ENCODE measurements at regions not wholly inside any gene's neighbourhood (a gene's known extent, or its start where the extent isn't known, plus 50 kb on each side); places are given as distances from the start of the nearest gene placed in this dataset.
"Not testable (repeated sequence)": the region's sequence is repeated elsewhere in the genome, so short reads cannot be mapped to it uniquely, and the experiment has no call there.

DNA sequence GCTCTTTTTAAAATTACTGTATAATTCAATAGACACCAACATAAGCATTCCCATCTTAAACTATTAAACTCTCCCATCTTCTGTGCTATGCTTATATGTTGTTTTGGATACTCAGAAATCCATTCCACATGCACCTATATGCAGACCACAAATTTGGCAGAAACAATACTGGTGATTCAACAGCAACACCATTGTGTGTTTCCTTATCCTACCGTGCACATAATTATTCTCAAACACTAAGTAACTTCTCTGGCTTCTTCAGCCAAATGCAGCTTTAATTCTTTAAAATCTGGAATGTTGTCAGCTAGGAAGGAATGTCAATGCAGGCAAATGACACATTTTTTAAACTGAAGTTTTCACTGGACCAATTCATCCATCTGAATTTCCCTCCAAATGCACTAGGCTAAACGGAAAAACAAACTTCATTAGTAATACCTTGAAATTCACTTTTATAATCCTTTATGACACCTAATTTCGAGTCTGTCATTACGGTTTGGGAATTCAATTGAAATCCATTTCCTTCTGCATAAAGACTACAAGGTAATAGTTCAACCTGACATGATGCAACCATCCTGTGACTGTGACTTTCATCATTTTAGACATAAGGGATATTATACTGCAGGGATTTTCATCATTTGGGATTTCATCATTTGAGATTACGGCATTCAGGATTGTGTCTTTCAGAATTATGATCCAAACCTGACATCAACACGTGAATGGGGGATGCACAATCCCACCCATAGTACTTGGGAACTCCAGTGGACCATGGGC, 308.5 kb downstream of the LTN1 start:
- TF ChIP-seq, protein P1, sequence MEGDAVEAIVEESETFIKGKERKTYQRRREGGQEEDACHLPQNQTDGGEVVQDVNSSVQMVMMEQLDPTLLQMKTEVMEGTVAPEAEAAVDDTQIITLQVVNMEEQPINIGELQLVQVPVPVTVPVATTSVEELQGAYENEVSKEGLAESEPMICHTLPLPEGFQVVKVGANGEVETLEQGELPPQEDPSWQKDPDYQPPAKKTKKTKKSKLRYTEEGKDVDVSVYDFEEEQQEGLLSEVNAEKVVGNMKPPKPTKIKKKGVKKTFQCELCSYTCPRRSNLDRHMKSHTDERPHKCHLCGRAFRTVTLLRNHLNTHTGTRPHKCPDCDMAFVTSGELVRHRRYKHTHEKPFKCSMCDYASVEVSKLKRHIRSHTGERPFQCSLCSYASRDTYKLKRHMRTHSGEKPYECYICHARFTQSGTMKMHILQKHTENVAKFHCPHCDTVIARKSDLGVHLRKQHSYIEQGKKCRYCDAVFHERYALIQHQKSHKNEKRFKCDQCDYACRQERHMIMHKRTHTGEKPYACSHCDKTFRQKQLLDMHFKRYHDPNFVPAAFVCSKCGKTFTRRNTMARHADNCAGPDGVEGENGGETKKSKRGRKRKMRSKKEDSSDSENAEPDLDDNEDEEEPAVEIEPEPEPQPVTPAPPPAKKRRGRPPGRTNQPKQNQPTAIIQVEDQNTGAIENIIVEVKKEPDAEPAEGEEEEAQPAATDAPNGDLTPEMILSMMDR (IDR thresholded peaks at IDR 0.05; ENCODE audit: low read depth, low read length, missing control alignments): no peak
- DNase-seq (ENCODE audit: extremely low read depth, low read depth): no peak
- H3K4me3 ChIP-seq (replicated peaks; ENCODE audit: low read depth, low read length): no peak overlapping the region

DNA sequence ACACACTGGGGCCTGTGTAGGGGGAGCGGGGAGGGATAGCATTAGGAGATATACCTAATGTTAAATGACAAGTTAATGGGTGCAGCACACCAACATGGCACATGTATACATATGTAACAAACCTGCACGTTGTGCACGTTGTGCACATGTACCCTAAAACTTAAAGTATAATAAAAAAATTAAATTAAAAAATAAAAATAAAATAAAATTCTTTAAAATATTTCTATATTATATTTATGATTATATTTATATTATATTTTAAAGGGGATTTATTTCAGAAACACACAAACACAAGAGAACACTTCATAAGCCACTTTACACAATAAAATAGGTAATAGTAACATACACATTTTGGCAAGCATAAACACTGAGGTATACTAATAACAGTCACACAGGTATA, 309.8 kb downstream of the LTN1 start:
- DNase-seq (ENCODE audit: extremely low read depth, low read depth); H3K4me3 ChIP-seq (replicated peaks; ENCODE audit: low read depth, low read length): not testable (repeated sequence)

DNA sequence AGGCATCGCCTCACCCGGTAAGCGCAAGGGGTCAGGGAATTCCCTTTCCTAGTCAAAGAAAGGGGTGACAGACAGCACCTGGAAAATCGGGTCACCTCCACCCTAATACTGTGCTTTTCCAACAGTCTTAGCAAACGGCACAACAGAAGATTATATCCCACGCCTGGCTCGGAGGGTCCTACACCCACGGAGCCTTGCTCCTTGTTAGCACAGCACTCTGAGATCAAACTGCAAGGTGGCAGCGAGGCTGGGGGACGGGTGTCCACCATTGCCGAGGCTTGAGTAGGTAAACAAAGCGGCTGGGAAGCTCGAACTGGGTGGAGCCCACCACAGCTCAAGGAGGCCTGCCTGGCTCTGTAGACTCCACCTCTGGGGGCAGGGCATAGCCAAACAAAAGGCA, 315.6 kb downstream of the LTN1 start:
- H3K4me3 ChIP-seq (replicated peaks; ENCODE audit: low read depth, low read length); DNase-seq (ENCODE audit: extremely low read depth, low read depth): not testable (repeated sequence)

DNA sequence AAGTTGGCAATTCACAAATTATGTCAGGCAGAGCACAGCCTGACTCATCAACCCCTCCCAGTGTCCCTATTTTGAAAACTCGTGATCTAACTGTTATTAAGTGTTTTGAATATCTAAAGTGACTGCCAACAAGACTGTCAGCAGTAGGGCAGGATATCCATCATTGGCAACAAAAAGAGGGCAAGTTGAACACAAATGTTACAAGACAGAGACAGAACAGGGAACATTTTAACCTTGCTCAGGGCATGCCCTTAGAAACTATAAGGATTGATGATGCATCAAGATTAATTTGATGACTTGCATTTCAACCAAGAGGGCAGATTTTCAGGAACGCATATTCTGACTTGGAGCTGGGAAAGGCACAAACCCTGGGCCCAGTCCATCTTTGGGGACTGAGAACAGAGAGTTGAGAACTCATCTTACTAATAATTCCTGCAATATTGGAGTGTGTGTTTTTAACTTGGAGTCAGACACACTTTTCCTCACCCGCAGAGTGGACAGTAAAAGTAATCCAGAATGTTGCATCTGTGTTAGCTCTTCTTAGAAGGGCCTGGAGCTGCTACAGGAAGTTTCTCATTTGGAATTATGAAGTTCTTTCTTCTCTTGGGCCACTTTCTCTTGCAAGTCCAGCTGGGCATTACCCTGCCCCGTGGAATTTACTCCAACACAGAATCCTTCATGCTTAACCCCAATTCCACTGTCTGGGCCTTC, 317.2 kb downstream of the LTN1 start:
- no peak overlapping the region for H3K4me3 ChIP-seq (replicated peaks; ENCODE audit: low read depth, low read length)
- TF ChIP-seq, protein P1 (IDR thresholded peaks at IDR 0.05; ENCODE audit: low read depth, low read length, missing control alignments): no peak
- DNase-seq (ENCODE audit: extremely low read depth, low read depth): no peak

DNA sequence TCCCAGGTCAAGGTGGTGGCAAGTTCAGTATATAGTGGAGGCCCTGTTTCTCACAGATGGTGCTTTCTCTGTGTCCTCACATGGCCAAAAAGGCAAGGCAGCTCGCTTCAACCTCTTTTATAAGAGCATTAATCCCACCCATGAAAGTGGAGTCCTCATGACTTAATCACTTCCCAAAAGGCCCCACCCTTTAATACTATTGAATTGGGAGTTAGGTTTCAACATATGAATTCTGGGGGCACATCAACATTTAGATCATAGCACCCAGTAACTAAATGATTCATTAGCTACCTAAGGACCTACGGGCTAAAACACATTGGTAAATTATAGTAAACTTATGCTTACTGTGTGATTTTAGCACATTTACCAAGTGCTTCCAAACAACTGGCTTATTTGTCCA, 317.9 kb downstream of the LTN1 start:
- H3K4me3 ChIP-seq (replicated peaks; ENCODE audit: low read depth, low read length): no peak overlapping the region
- TF ChIP-seq, protein P1 (IDR thresholded peaks at IDR 0.05; ENCODE audit: low read depth, low read length, missing control alignments): no peak
- DNase-seq (ENCODE audit: extremely low read depth, low read depth): no peak

DNA sequence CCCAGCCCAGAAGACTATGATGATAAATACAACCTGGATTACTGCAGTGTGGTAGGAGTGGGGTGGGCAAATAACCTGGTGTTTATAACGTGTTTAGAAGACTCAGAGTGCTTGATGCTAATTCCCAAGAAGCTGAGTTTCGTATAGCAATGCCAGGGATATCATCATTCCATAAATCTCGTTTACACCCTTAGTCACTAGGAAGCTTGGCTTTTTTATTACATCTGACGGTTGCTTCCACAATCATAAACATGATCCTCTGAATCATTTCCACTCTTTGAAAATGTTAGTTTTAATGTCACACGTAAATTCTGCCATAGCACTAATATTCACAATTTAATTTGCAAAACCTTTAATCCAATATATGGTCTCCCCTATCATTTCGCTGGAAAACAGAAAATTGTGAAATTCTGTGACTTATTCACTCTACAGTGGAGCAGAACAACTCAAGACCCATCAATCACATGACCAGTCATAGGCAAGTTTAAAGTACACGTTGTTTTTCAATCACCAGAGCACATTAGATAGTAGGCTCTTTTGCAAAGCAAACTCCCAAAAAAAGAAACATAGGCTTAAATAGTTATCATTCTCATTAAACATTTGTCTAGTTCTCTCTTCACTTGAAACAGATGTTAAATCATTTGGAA, 321.0 kb downstream of the LTN1 start:
- DNase-seq (ENCODE audit: extremely low read depth, low read depth): no peak
- H3K4me3 ChIP-seq (replicated peaks; ENCODE audit: low read depth, low read length): no peak overlapping the region
- TF ChIP-seq, protein P1 (IDR thresholded peaks at IDR 0.05; ENCODE audit: low read depth, low read length, missing control alignments): no peak

DNA sequence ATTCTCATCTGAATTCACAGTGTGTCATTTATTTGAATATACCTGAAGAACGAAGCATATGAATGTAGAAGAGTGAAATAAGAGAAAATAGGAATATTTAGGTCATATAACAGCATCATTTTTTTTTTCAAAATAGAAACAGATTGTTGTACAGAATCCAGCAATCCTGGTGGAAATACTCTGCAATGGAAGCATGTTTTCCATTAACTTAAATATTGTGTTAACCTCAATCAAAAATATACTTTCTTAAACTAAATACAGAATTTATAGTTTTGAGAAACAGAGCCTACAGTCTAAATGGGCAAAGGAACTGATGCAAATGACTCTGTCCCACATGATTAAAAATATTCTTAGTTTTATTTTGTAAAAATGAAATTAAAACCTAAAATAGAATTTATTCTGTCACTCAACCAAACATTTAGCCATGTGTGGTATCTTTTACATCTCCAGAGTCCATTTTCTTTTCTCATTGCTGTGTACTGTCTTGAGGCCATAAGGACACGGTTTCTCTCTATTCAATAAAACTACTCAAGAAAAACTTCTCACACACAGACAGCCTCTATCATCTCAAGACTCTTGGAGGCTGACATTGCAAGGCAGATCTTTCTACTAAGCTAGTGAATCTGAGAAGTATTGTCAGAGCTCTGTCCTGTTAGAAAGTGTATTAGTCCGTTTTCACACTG, 322.6 kb downstream of the LTN1 start:
- no peak for DNase-seq (ENCODE audit: extremely low read depth, low read depth)
- no peak overlapping the region for H3K4me3 ChIP-seq (replicated peaks; ENCODE audit: low read depth, low read length)
- TF ChIP-seq, protein P1 (IDR thresholded peaks at IDR 0.05; ENCODE audit: low read depth, low read length, missing control alignments): no peak

Measured in HFF-Myc (cell line).